ENCODE measurements at regions not wholly inside any gene's neighbourhood (a gene's known extent, or its start where the extent isn't known, plus 50 kb on each side); places are given as distances from the start of the nearest gene placed in this dataset.

DNA sequence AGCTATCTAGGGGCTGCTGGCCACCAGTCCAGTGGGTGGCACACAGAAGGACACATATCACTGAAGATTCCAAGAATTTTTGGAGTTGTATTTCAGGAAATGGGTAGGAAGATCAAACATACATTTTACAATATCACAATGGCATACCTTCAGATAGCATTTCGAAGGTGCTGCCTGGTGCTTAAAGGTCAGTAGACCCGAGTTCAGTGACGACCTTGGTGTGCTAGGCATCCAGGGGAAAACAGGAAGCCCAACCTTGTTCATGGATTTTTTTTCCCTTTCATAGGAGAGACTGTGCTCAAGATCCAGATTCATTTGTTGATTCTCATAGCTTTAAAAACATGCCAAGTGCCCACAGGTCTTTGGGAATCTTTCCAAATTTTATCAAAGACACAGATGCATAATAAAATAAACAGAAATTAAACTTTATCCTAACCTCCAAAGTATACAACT, 51.0 kb upstream of the RCBTB2 start:
- DNase-seq (ENCODE audit: low read depth), result peak; percentile 29

DNA sequence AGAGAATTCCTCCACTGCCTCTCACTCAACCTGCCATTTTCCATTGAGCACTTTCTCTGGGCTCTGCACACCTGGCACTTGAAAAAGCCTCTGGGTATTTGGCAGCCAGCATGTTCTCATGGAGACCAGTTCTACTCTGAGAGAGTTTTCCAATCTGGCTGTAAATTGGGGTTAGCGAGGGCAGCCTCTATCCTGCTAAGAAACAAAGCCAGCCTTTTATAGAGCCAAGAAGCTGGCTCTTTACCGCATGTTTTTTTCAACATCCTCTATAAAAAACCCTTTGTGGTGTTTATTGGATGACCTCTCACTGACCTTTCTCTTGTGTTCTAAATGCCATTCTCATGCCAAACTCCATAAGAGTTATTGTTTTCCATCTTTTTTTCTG, 52.6 kb upstream of the RCBTB2 start:
- peak; percentile 93 for DNase-seq (ENCODE audit: low read depth)

DNA sequence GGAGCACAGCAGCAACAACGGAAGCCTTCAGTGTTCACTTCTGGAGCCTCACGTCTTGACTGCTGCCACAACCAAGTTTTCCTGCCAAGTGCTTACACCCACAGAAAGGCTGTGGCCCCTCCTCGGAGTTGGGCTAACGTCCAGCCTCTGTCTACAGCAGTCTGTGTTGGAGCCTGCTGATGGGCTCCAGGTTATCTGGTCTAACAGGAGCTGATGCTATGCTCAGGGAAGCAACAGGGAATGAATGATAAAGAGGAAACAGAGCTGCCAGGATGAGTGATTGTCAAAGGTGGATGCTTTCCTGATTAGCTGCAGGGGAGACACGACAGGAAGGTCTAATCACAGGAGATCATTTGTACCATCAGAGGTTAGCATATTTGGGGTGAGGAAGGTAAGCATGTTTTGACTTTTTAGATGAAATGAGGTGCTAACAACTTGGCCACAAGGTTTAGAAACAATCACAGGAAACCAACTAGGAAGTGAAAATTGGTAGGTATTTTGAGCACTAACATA, 53.8 kb upstream of the RCBTB2 start:
- DNase-seq (ENCODE audit: low read depth), result no peak

DNA sequence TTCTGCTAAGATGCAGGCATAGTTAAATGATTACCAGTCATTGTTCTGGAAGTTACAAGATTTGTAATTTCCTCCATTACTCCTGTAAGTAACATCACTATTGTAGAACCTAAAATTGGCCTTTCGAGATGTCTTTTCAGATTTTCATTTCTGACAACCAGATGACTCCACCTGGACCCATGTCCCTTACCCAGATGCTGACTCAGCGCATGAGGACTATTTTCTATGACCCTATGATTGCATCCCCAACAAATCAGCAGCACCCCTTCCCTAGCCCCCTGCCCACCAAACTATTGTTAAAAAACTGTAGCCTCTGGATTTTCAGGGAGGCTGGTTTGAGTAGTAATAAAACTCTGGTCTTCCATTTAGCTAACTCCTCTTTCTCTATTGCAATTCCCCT, 55.2 kb upstream of the RCBTB2 start:
- DNase-seq (ENCODE audit: low read depth), result no peak

DNA sequence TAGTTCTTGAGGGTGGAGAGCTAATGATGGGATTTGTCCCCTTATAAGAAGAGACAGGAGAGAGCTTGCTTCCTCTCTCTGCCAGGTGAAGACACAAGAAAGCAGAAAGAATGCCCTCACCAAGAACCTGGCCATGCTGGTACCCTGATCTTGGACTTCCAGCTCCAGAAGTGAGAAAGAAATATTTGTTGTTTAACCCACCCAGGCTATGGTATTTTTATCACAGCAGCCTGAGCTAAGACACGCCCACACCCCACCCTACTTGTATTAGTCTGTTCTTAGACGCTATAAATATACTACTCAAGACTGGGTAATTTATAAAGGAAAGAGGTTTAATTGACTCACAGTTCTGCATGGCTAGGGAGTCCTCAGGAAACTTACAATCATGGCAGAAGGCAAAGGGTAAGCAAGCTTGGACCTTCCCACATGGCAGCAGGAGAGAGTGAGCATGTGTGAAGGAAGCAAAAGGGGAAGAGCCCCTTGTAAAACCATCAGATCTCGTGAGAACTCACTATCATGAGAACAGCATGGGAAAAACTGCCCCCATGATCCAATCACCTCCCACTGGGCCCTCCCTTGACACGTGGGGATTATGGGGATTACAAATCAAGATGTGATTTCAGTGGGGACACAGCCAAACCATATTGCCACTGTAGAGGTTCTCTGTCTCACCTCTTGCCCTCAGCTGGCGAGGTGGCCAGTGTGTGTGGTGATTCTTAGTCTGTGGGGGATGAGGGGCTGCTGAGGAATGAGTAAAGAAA, 57.4 kb upstream of the RCBTB2 start:
- DNase-seq (ENCODE audit: low read depth), result no peak

DNA sequence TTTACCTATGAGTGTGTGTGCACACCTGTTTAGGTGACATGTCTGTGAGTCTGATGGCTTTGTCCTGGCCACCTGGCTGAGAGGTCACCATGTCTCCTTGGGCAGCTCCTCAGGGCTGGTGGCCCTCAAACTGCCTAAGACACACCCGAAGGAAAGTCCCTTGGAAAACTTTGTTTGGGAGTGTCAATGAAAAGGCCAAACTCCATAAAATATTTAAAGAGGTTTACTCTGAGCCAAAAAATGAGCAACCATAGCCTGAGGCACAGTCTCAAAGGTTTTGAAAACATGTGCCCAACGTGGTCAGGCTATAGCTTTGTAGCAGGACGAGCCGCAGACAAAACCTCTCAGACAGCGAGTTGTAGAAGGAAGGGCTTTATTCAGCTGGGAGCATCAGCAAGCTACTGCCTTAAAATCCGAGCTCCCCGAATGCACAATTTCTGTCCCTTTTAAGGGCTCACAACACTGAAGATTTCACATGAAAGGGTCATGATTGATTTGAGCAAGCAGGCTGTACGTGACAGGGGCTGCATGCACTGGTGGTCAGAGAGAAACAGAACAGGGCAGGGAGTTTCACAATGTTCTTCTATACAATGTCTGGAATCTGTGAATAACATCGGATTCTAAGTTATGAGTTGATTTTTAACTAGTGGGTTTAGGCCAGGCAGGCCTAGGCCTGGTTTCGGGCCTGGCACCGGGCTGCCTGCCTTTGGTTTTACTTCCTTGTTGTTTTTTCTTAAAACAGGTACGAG, 58.4 kb upstream of the RCBTB2 start:
- DNase-seq (ENCODE audit: low read depth), result peak; percentile 31

DNA sequence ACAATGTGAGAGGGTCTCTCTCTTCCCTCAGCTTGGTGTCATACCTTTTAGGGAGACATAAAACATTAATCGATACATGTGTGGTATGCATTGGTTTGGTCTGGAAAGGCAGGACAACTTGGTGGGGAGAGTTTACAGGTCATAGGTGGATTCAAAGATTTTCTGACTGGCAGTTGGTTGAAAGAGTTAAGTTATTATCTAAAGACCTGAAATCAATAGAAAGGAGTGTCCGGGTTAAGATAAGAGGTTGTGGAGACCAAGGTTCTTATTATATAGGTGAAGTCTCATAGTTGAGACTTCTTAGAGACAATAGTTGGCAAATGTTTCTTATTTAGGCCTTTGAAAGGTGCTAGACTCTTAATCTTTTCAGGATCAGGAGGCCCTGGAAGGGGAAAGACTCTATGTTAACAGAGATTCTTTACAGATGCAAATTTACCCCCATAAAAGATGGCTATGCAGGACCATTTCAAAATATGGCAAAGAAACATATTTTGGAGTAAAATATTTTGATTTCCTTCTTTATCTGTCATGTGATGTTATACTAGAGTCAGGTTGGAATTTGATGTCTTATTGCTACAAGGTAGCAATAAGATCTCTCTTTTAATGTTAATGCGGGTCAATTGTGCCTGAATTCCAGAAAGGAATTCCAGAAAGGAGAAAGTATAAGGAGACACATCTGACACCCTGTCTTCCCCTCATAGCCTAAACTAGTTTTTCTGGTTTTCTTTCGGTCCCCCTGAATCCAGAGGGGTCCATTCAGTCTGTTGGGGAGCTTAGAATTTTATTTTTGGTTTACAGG, 59.2 kb upstream of the RCBTB2 start:
- no peak for DNase-seq (ENCODE audit: low read depth)

DNA sequence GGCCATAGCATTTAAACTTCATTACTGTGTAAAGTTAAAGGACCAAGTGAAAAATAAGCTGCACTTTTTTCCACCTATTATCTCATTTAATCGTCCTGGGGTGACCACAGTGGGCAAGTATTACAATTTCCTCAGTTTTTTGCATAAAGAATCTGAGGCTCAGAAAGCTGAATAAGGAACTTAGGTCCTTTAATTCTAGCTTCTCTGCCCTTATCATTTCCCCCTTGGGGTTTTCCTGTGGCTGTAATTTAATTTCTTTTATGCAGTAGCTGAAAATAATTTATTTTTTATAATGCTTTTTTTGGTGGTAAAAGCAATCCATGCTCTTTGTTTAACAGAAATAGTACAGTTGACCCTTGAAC, 59.8 kb upstream of the RCBTB2 start:
- no peak for DNase-seq (ENCODE audit: low read depth)

DNA sequence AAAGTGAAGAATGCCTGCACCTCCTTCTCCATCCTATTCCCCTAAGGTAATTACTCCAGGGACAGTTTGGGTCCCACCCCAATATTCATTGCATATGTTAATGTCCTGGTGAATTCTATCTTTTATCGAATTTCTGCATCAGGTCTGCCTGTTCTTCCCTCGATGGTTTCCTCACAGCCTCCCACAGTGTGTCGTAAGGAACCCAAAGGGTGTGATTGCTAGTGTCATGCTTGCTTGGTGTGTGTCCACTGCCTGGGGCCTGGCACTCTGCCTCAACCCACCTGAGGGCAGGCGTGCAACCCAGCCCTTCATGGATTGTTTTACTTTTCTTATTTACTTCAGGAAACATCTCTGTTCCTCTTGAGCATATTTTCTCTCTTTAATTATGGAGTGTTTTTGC, 60.2 kb upstream of the CYSLTR2 start:
- no peak for DNase-seq (ENCODE audit: low read depth)

DNA sequence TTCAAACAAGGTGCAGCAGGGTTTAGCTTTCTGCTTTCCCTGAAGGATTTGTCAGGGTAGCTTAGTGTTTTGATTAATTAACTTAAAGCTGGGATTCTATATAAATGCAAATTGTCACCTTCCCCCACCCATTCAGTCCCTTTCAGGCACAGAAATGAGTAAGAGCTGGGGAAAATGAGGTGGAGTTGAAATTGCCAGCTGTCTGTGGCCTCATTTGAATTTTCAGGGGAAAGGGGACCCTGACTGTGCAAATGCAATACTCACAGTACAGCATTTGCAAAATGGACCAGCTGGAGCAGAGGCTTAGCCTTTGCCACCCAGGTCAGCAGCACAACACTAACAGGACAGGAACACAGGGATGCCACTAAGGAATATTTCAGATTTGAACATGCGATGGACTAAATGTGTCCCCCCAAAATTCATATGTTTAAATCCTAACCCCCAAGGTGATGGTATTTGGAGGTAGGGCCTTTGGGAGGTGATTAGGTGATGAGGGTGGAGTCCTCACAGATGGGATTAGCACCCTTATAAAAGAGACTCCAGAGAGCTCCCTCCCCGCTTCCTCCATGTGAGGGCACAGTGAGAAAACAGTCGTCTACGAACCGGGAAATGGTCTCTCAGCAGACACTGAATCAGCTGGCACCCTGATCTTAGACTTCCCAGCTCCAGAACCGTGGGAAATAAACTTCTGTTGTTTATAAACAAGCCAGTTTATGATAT, 59.5 kb upstream of the CYSLTR2 start:
- DNase-seq (ENCODE audit: low read depth), result no peak

DNA sequence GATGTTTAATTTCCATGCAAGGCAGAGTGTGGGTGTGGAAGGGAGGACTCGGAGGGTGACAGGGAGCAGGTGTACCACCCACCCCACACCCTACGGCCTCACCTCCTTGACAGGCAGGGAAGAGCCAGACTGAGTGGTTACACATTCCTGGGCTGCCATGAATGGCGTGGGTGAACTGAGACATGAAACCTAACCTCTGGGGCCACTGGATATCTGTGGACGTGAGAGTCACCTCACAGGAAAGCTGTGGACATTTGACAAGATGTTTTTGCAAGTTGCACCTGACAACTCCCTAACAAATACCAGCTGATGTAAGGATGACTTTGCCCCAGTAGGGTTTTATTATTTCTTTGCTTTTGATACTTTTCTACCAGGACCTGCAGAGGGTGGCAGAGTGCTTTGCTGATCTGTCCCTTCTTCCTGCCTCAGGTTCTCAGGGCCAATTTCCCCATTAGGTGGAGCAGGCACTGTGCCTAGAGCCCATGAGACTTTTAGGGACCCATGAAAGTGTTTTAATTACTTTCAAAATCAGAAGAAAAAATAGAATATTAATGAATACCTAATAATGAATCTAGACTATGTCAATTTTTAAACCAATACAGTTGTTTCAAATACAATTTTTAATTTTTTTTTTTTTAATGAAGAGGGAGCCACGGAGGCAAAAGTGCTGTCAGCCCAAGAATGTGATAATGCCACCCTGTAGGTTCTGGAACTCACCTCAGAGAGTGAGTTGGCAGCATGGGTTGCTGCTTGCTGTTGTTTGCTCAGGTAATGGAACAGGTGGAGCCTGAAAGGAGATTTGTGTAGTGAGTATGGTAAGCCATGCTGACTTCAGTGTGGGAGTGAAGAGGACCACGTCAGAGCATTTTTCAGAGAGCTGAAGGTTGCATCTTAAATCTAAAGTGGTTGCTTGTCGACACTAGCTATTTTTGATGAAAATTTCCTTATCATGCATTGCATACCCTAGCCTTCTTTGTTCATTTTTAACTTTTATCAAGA, 58.0 kb upstream of the CYSLTR2 start:
- peak; percentile 66 for DNase-seq (ENCODE audit: low read depth)

DNA sequence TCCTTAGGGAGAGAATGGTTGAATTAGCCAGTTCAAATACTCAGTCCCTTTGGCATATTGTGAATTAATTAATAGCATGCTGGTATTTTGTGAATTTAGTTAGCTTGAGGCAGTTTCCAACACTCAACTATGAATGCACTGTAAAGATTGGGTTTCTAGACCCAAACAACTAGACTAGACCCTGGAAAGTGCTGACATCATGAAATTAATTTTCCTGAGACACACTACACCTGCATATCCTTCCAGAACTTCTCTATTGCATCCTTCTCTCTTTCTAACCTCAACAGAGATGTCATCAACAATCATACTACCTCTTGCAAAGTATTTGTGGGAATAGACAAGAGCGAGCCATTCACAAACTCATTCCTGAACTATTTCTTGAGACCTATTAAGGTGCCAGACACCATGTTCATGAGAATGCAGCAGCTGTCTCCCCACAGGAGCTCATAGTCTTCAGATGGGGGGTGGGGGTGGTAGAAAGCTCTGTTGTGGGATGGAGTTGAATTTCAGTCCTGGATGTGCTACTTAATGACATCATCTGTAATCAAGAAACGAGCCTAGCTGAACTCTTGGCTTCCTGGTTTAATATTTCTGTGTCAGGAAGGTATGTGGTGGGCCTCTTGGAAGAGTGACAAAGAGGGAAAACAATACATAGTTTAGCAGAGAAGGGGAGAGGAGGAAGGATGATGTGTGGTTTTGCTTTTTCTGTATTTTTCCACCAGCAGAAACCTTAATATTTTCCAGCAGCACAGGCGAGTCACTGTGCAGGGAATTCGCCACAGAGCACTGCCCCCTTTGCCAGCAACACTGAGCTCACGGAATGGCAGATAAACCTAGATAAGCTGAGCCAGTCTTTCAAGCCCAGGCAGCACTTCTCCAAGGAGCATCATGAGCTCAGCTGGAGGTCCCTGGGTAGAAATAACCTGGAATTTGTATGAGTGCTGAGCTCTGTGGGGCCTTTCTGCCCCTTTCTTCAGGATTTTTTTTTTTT, 53.1 kb upstream of the CYSLTR2 start:
- peak; percentile 88 for DNase-seq (ENCODE audit: low read depth)

DNA sequence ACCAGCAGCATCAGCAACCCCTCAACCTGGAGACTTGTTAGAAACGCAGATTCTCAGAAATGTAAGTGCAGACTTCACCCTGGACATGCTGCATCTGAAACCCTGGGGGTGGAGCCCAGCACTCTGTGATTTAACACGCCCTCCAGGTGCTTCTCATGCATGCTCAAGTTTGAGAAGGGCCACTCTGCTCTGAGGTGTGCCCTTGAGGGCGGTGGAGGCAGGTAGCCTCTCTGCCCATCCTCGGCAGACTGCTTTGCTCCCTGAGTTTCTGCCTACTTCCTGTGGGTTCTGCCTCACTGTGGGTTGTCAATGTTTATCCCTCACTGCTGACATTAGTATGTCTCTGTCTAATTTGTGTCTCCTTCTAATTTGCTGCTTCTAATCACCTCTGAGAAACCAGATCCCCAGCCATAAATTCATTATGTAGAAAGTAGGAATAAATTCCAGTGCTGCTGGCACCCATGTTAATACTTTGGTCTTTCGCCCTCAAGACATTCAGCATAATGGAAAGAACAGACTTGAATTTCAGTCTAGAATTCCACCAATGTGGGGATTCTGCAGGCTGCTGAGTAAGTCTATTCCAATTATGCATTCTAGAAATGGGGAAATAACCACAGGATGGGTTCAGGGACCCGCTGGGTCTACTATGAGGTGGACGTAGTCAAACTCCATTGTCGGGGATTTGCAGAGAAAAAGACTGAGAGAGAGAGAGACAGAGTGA, 51.3 kb upstream of the CYSLTR2 start:
- DNase-seq (ENCODE audit: low read depth), result no peak

DNA sequence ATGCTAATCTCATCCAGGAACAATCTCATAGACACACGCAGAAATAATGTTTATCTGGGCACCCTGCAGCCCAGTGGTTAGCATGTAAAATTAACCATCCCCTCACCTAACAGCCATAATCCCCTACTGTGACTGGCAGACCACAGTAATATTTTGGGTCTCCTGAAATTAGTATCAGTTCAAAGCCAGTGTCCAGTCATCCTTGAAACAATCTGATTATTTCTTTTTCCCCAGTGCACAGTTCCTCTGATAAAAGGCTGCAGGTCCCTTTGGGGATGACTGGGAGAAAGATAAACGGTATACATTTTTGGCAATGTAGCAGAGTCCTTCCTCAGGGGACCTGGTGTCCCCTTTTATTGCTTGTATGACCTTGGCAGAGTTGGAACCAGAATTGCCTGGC, 50.4 kb upstream of the CYSLTR2 start:
- DNase-seq (ENCODE audit: low read depth), result no peak

All from M059J (cell line).